NCI-H345 treated with DMSO at 0.1 percent for 48 hours (cell line): ENCODE measurements at regions not wholly inside any gene's neighbourhood (a gene's known extent, or its start where the extent isn't known, plus 50 kb on each side); places are given as distances from the start of the nearest gene placed in this dataset.

ENCODE experiments used
- DNase-seq: peaks from one replicate; lab custom pipeline; 2025; ENCODE audit not compliant: unreplicated experiment; lab: John Stamatoyannopoulos, UW

GRCh38 chr5:40389591-40389990 lies 290.1 kb upstream of the PTGER4 start:
- DNase-seq = no peak

GRCh38 chr5:40386289-40386688 lies 293.4 kb upstream of the PTGER4 start:
- no peak for DNase-seq

- no peak for DNase-seq
Measured at GRCh38 chr5:40385544-40385943, 294.2 kb upstream of the PTGER4 start.

GRCh38 chr5:40384782-40385390 lies 294.8 kb upstream of the PTGER4 start:
- DNase-seq = no peak

GRCh38 chr5:40383749-40384651 lies 295.7 kb upstream of the PTGER4 start:
- no peak for DNase-seq

- no peak for DNase-seq
Measured at GRCh38 chr5:40381676-40382363, 297.9 kb upstream of the PTGER4 start.

- DNase-seq = no peak
Measured at GRCh38 chr5:40381016-40381415, 298.7 kb upstream of the PTGER4 start.

- DNase-seq = no peak
Measured at GRCh38 chr5:40378396-40379177, 301.1 kb upstream of the PTGER4 start.

GRCh38 chr5:40376566-40376965 lies 303.1 kb upstream of the PTGER4 start:
- DNase-seq = no peak

GRCh38 chr5:40374853-40375252 lies 304.9 kb upstream of the PTGER4 start:
- no peak for DNase-seq

GRCh38 chr5:40368200-40368599 lies 311.5 kb upstream of the PTGER4 start:
- no peak for DNase-seq

GRCh38 chr5:40367255-40367654 lies 312.5 kb upstream of the PTGER4 start:
- no peak for DNase-seq

- no peak for DNase-seq
Measured at GRCh38 chr5:40365342-40366330, 314.1 kb upstream of the PTGER4 start.

GRCh38 chr5:40364441-40364840 lies 315.3 kb upstream of the PTGER4 start:
- DNase-seq = no peak

GRCh38 chr5:40361378-40361777 lies 318.3 kb upstream of the PTGER4 start:
- no peak for DNase-seq

- no peak for DNase-seq
Measured at GRCh38 chr5:40360685-40361084, 319.0 kb upstream of the PTGER4 start.

- DNase-seq = no peak
Measured at GRCh38 chr5:40359832-40360231, 319.9 kb upstream of the PTGER4 start.

- no peak for DNase-seq
Measured at GRCh38 chr5:40359093-40359492, 320.6 kb upstream of the PTGER4 start.

- no peak for DNase-seq
Measured at GRCh38 chr5:40356248-40356647, 323.5 kb upstream of the PTGER4 start.

GRCh38 chr5:40355846-40356245 lies 323.9 kb upstream of the PTGER4 start:
- no peak for DNase-seq
